ENCODE measurements at regions not wholly inside any gene's neighbourhood (a gene's known extent, or its start where the extent isn't known, plus 50 kb on each side); places are given as distances from the start of the nearest gene placed in this dataset.
"Not testable (repeated sequence)": the region's sequence is repeated elsewhere in the genome, so short reads cannot be mapped to it uniquely, and the experiment has no call there.

DNA sequence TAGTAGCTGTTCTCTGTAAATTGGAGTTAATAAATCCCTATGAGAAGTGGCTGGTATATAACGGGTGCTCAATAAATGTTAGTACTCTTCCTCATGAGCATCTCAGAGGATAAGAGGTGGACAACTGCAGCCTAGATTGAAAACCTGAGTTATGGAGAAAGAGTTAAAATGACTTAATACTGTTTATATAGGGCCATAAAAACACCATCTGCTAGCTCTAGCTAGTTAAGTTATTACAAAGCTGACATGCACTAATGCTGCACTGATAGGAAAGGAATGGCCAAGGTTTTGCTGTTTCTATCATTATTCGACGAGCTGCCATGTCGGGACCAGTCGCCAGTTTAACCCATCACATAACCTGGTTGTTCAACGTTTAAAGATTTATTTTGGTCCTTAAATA, 72.0 kb upstream of the SEL1L start:
- DNase-seq, result no peak
- Histone ChIP-seq H2BK12ac (ENCODE audit: low read length in 2 of 2) (no peak overlapping the region), H3K27ac (ENCODE audit: low read length, poor library complexity, severe bottlenecking) (no peak overlapping the region), H3K9ac (ENCODE audit: low read length) (no peak overlapping the region), H3K4me2 (ENCODE audit: low read length, poor library complexity, severe bottlenecking) (no peak overlapping the region), H3K27me3 (ENCODE audit: control insufficient read depth in 1 of 2, insufficient read depth in 1 of 2, low read length in 2 of 2) (no peaks in the 10 kb centered on the region), H3K4me3 (ENCODE audit: insufficient read depth in 1 of 2, low read depth in 1 of 2, low read length in 2 of 2) (no peak overlapping the region), H2AFZ (ENCODE audit: low read depth, low read length) (no peak overlapping the region), H3K18ac (ENCODE audit: low read depth in 1 of 2, low read length in 2 of 2) (no peak overlapping the region), H2BK5ac (ENCODE audit: low read depth, low read length, poor library complexity, severe bottlenecking) (no peak overlapping the region), H2BK15ac (ENCODE audit: low read depth, poor library complexity, severe bottlenecking) (no peak overlapping the region), H3K4ac (ENCODE audit: low read depth in 1 of 2, low read length in 2 of 2) (no peak overlapping the region), H3K4me1 (ENCODE audit: control insufficient read depth, insufficient read depth, low read depth, low read length) (no peaks in the 10 kb centered on the region), H3K14ac (ENCODE audit: low read length in 2 of 2) (no peak overlapping the region), H3K9me3 (ENCODE audit: control insufficient read depth, low read length) (no peaks in the 10 kb centered on the region), H3K36me3 (ENCODE audit: control insufficient read depth in 1 of 2, insufficient read depth in 2 of 2, low read depth in 1 of 2, low read length in 2 of 2) (no peaks in the 10 kb centered on the region), H3K23ac (ENCODE audit: low read length in 2 of 2) (no peak overlapping the region), H4K91ac (ENCODE audit: low read length) (no peak overlapping the region), H4K8ac (ENCODE audit: low read length) (no peak overlapping the region), H3K79me1 (replicated peaks; ENCODE audit: low read length, poor library complexity, severe bottlenecking) (no peaks in the 10 kb centered on the region), H2BK120ac (ENCODE audit: low read depth, low read length) (no peak overlapping the region), H2AK5ac (ENCODE audit: low read length, severe bottlenecking) (no peak overlapping the region)
- 73% methylated on average over 5 of the region's 6 CpGs for WGBS

- WGBS, result 35% methylated on average over 6 of the region's 6 CpGs
Measured at GRCh38 chr14:81613341-81614045, 79.8 kb upstream of the SEL1L start.

DNA sequence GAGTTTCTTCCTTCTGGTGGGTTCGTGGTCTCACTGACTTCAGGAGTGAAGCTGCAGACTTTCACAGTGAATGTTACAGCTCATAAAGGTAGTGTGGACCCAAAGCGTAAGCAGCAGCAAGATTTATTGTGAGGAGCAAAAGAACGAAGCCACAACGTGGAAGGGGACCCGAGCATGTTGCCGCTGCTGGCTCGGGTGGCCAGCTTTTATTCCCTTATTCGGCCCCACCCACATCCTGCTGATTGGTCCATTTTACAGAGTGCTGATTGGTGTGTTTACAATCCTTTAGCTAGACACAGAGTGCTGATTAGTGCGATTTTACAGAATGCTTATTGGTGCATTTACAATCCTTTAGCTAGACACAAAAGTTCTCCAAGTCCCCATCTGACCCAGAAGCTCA, 80.6 kb upstream of the SEL1L start:
- H3K27me3 ChIP-seq (ENCODE audit: control insufficient read depth in 1 of 2, insufficient read depth in 1 of 2, low read length in 2 of 2); H3K4me2 ChIP-seq (ENCODE audit: low read length, poor library complexity, severe bottlenecking); H2AK5ac ChIP-seq (ENCODE audit: low read length, severe bottlenecking); H3K4me1 ChIP-seq (ENCODE audit: control insufficient read depth, insufficient read depth, low read depth, low read length); H3K14ac ChIP-seq (ENCODE audit: low read length in 2 of 2); DNase-seq; H3K9ac ChIP-seq (ENCODE audit: low read length); H2BK5ac ChIP-seq (ENCODE audit: low read depth, low read length, poor library complexity, severe bottlenecking); H4K91ac ChIP-seq (ENCODE audit: low read length); H3K9me3 ChIP-seq (ENCODE audit: control insufficient read depth, low read length); H4K8ac ChIP-seq (ENCODE audit: low read length); H3K4ac ChIP-seq (ENCODE audit: low read depth in 1 of 2, low read length in 2 of 2); H3K23ac ChIP-seq (ENCODE audit: low read length in 2 of 2); H2AFZ ChIP-seq (ENCODE audit: low read depth, low read length); H3K36me3 ChIP-seq (ENCODE audit: control insufficient read depth in 1 of 2, insufficient read depth in 2 of 2, low read depth in 1 of 2, low read length in 2 of 2); H3K27ac ChIP-seq (ENCODE audit: low read length, poor library complexity, severe bottlenecking); H2BK120ac ChIP-seq (ENCODE audit: low read depth, low read length); H3K79me1 ChIP-seq (replicated peaks; ENCODE audit: low read length, poor library complexity, severe bottlenecking); H3K4me3 ChIP-seq (ENCODE audit: insufficient read depth in 1 of 2, low read depth in 1 of 2, low read length in 2 of 2); H2BK15ac ChIP-seq (ENCODE audit: low read depth, poor library complexity, severe bottlenecking); H2BK12ac ChIP-seq (ENCODE audit: low read length in 2 of 2); H3K18ac ChIP-seq (ENCODE audit: low read depth in 1 of 2, low read length in 2 of 2): not testable (repeated sequence)
- WGBS, result 79% methylated on average over 9 of the region's 9 CpGs

More at GRCh38 chr14:81613341-81614045, 79.8 kb upstream of the SEL1L start:
- H3K4me3 ChIP-seq (ENCODE audit: insufficient read depth in 1 of 2, low read depth in 1 of 2, low read length in 2 of 2), result no peak overlapping the region
- no peak overlapping the region for H3K27ac ChIP-seq (ENCODE audit: low read length, poor library complexity, severe bottlenecking)
- no peak overlapping the region for H3K23ac ChIP-seq (ENCODE audit: low read length in 2 of 2)
- no peak overlapping the region for H2AK5ac ChIP-seq (ENCODE audit: low read length, severe bottlenecking)
- H3K4me2 ChIP-seq (ENCODE audit: low read length, poor library complexity, severe bottlenecking), result no peak overlapping the region
- no peak overlapping the region for H4K91ac ChIP-seq (ENCODE audit: low read length)
- H2BK5ac ChIP-seq (ENCODE audit: low read depth, low read length, poor library complexity, severe bottlenecking), result no peak overlapping the region
- H2BK120ac ChIP-seq (ENCODE audit: low read depth, low read length), result no peak overlapping the region
- no peak overlapping the region for H2BK15ac ChIP-seq (ENCODE audit: low read depth, poor library complexity, severe bottlenecking)
- H3K14ac ChIP-seq (ENCODE audit: low read length in 2 of 2), result no peak overlapping the region
- H2AFZ ChIP-seq (ENCODE audit: low read depth, low read length), result no peak overlapping the region
- H3K36me3 ChIP-seq (ENCODE audit: control insufficient read depth in 1 of 2, insufficient read depth in 2 of 2, low read depth in 1 of 2, low read length in 2 of 2), result no peaks in the 10 kb centered on the region
- no peak overlapping the region for H4K8ac ChIP-seq (ENCODE audit: low read length)
- H2BK12ac ChIP-seq (ENCODE audit: low read length in 2 of 2), result no peak overlapping the region
- H3K4ac ChIP-seq (ENCODE audit: low read depth in 1 of 2, low read length in 2 of 2), result no peak overlapping the region
- no peak overlapping the region for H3K9ac ChIP-seq (ENCODE audit: low read length)
- no peaks in the 10 kb centered on the region for H3K9me3 ChIP-seq (ENCODE audit: control insufficient read depth, low read length)
- no peak overlapping the region for H3K18ac ChIP-seq (ENCODE audit: low read depth in 1 of 2, low read length in 2 of 2)
- H3K79me1 ChIP-seq (replicated peaks; ENCODE audit: low read length, poor library complexity, severe bottlenecking), result no peaks in the 10 kb centered on the region
- DNase-seq, result no peak
- no peaks in the 10 kb centered on the region for H3K4me1 ChIP-seq (ENCODE audit: control insufficient read depth, insufficient read depth, low read depth, low read length)
- no peaks in the 10 kb centered on the region for H3K27me3 ChIP-seq (ENCODE audit: control insufficient read depth in 1 of 2, insufficient read depth in 1 of 2, low read length in 2 of 2)

GRCh38 chr14:81618695-81619094, 85.0 kb upstream of the SEL1L start:
- Histone ChIP-seq H2BK15ac (ENCODE audit: low read depth, poor library complexity, severe bottlenecking) (no peak overlapping the region), H3K4ac (ENCODE audit: low read depth in 1 of 2, low read length in 2 of 2) (no peak overlapping the region), H3K4me2 (ENCODE audit: low read length, poor library complexity, severe bottlenecking) (no peak overlapping the region), H4K8ac (ENCODE audit: low read length) (no peak overlapping the region), H3K23ac (ENCODE audit: low read length in 2 of 2) (no peak overlapping the region), H3K14ac (ENCODE audit: low read length in 2 of 2) (no peak overlapping the region), H2BK12ac (ENCODE audit: low read length in 2 of 2) (no peak overlapping the region), H2AFZ (ENCODE audit: low read depth, low read length) (no peak overlapping the region), H2BK120ac (ENCODE audit: low read depth, low read length) (no peak overlapping the region), H3K36me3 (ENCODE audit: control insufficient read depth in 1 of 2, insufficient read depth in 2 of 2, low read depth in 1 of 2, low read length in 2 of 2) (no peaks in the 10 kb centered on the region), H3K27ac (ENCODE audit: low read length, poor library complexity, severe bottlenecking) (no peak overlapping the region), H3K9ac (ENCODE audit: low read length) (no peak overlapping the region), H3K4me3 (ENCODE audit: insufficient read depth in 1 of 2, low read depth in 1 of 2, low read length in 2 of 2) (no peak overlapping the region), H3K79me1 (replicated peaks; ENCODE audit: low read length, poor library complexity, severe bottlenecking) (no peaks in the 10 kb centered on the region), H3K4me1 (ENCODE audit: control insufficient read depth, insufficient read depth, low read depth, low read length) (no peaks in the 10 kb centered on the region), H4K91ac (ENCODE audit: low read length) (no peak overlapping the region), H2AK5ac (ENCODE audit: low read length, severe bottlenecking) (no peak overlapping the region), H2BK5ac (ENCODE audit: low read depth, low read length, poor library complexity, severe bottlenecking) (no peak overlapping the region), H3K9me3 (ENCODE audit: control insufficient read depth, low read length) (no peaks in the 10 kb centered on the region), H3K18ac (ENCODE audit: low read depth in 1 of 2, low read length in 2 of 2) (no peak overlapping the region), H3K27me3 (ENCODE audit: control insufficient read depth in 1 of 2, insufficient read depth in 1 of 2, low read length in 2 of 2) (no peaks in the 10 kb centered on the region)
- 81% methylated on average over 3 of the region's 3 CpGs for WGBS
- no peak for DNase-seq
